Mesothelial cell of epicardium (in vitro differentiated cells): ENCODE measurements at regions not wholly inside any gene's neighbourhood (a gene's known extent, or its start where the extent isn't known, plus 50 kb on each side); places are given as distances from the start of the nearest gene placed in this dataset.

ENCODE experiments used
- DNase-seq, 2 experiments: peaks; one replicate each; pipeline ENCODE4 v3.0.0; 2021; ENCODE audit warnings: low spot score in 2 of 2; ENCODE audit not compliant: unreplicated experiment in 2 of 2
- H3K27ac Mint-ChIP-seq: 2 replicates; pipeline ENCODE4 v1.8.0; 2021; ENCODE audit warnings: mixed read lengths
- H3K27me3 Mint-ChIP-seq: 2 replicates; pipeline ENCODE4 v1.8.0; 2021; ENCODE audit warnings: low read depth, mixed read lengths
- H3K36me3 Mint-ChIP-seq: 2 replicates; pipeline ENCODE4 v1.8.0; 2021; ENCODE audit warnings: mixed read lengths
- H3K4me1 Mint-ChIP-seq: 2 replicates; pipeline ENCODE4 v1.8.0; 2021; ENCODE audit warnings: mixed read lengths
- H3K4me3 Mint-ChIP-seq: 2 replicates; pipeline ENCODE4 v1.8.0; 2021; ENCODE audit warnings: mild to moderate bottlenecking, moderate library complexity, mixed read lengths
- H3K9me3 Mint-ChIP-seq: 2 replicates; pipeline ENCODE4 v1.8.0; 2021; ENCODE audit warnings: mixed read lengths
- CTCF ChIP-seq: fragments of 200-600 bp; sonication (generic); IDR thresholded peaks from one replicate; pipeline ENCODE4 v1.5.0; 2021; ENCODE audit warnings: antibody characterized with exemption; ENCODE audit not compliant: unreplicated experiment

GRCh38 chr1:8257621-8258020 lies 60.3 kb upstream of the SLC45A1 start:
- no peak for DNase-seq
- no peak for TF ChIP-seq CTCF
- Mint-ChIP-seq H3K36me3 (no peaks in the 10 kb centered on the region), H3K27ac (peak overlapping the region; percentile 26), H3K27me3 (no peaks in the 10 kb centered on the region), H3K4me3 (no peak overlapping the region), H3K4me1 (peaks cover 27% of the 10 kb centered on the region), H3K9me3 (peaks cover 3% of the 10 kb centered on the region)

- Mint-ChIP-seq H3K36me3 (no peaks in the 10 kb centered on the region), H3K4me1 (peaks cover 27% of the 10 kb centered on the region)
Measured at GRCh38 chr1:8256321-8256720, 61.6 kb upstream of the SLC45A1 start.

GRCh38 chr1:8255712-8256111 lies 62.2 kb upstream of the SLC45A1 start:
- TF ChIP-seq CTCF, result no peak
- Mint-ChIP-seq H3K9me3 (peaks cover 3% of the 10 kb centered on the region), H3K4me1 (peaks cover 27% of the 10 kb centered on the region), H3K27me3 (no peaks in the 10 kb centered on the region), H3K27ac (no peak overlapping the region), H3K4me3 (no peak overlapping the region), H3K36me3 (no peaks in the 10 kb centered on the region)
- no peak for DNase-seq

More at GRCh38 chr1:8256321-8256720, 61.6 kb upstream of the SLC45A1 start:
- Mint-ChIP-seq H3K9me3 (peaks cover 3% of the 10 kb centered on the region), H3K4me3 (no peak overlapping the region), H3K27me3 (no peaks in the 10 kb centered on the region), H3K27ac (no peak overlapping the region)
- DNase-seq, result no peak
- no peak for TF ChIP-seq CTCF

DNA sequence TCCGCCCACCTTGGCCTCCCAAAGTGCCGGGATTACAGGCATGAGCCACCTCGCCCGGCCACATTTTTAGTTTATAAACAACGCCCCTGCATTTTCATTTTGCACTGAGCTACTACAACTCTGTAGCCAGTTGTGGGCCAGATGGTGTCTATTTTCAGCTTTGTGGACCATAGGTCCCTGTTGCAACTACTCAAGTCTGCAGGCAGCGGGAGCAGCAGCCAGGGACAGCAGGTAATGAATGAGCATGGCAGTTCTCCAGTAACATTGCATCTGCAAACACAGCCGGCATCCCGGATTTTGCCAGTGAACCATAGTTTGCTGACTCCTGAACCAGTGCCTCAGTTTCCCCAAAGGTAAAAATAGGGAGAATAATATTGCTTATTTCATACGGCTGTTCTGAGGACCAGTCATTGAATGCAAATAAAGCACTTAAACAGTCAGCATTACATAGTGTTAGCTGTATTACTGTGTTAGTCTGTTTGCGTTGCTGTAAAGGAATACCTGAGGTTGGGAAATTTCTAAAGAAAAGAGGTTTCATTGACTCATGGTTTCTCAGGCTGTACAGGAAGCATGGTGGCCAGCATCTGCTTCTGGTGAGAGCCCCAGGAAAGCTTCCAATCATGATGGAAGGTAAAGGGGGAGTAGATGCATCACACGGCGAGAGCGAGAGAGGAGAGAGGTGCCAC lies 65.5 kb upstream of the SLC45A1 start:
- Mint-ChIP-seq H3K4me1 (peaks cover 10% of the 10 kb centered on the region), H3K36me3 (no peaks in the 10 kb centered on the region), H3K27ac (no peak overlapping the region), H3K9me3 (peaks cover 3% of the 10 kb centered on the region), H3K27me3 (no peaks in the 10 kb centered on the region), H3K4me3 (no peak overlapping the region)
- no peak for DNase-seq
- TF ChIP-seq CTCF, result no peak

GRCh38 chr1:8251635-8252034 lies 66.3 kb upstream of the SLC45A1 start:
- no peak overlapping the region for H3K4me3 Mint-ChIP-seq
- H3K4me1 Mint-ChIP-seq, result peaks cover 6% of the 10 kb centered on the region
- H3K36me3 Mint-ChIP-seq, result no peaks in the 10 kb centered on the region
- no peaks in the 10 kb centered on the region for H3K27me3 Mint-ChIP-seq
- no peak for DNase-seq
- no peak for TF ChIP-seq CTCF
- H3K27ac Mint-ChIP-seq, result no peak overlapping the region
- H3K9me3 Mint-ChIP-seq, result peaks cover 3% of the 10 kb centered on the region
